ENCODE measurements at regions not wholly inside any gene's neighbourhood (a gene's known extent, or its start where the extent isn't known, plus 50 kb on each side); places are given as distances from the start of the nearest gene placed in this dataset.

GRCh38 chr9:32334112-32334511 is 50.3 kb upstream of the ACO1 start:
- TF ChIP-seq CTCF (conservative IDR thresholded peaks at IDR 0.05; ENCODE audit: low read length) (no peak), EZH2phosphoT487 (IDR thresholded peaks at IDR 0.05; ENCODE audit: borderline replicate concordance) (no peak)

Data from Loucy (cell line).